SK-N-SH treated with all-trans-retinoic acid at 6 μM for 48 hours (cell line): ENCODE measurements at regions not wholly inside any gene's neighbourhood (a gene's known extent, or its start where the extent isn't known, plus 50 kb on each side); places are given as distances from the start of the nearest gene placed in this dataset.

Experiments
- ATAC-seq: fragments of 200-7000 bp; cut with Tn5 transposase; 3 replicates; pipeline ENCODE4 v1.9.1; 2020; ENCODE audit warnings: mild to moderate bottlenecking, moderate library complexity
- ARNTL ChIP-seq: fragments of 450-650 bp; formaldehyde crosslinking; IDR thresholded peaks from 2 replicates; pipeline ENCODE4 v1.5.0; 2020; ENCODE audit warnings: low read depth, mild to moderate bottlenecking, moderate library complexity, borderline replicate concordance
- BACH2 ChIP-seq: fragments of 250-450 bp; sonication (Bioruptor Pico); IDR thresholded peaks from 2 replicates; pipeline ENCODE4 v1.9.0; 2021; ENCODE audit warnings: mild to moderate bottlenecking, borderline replicate concordance
- CSDC2 ChIP-seq: fragments of 250-450 bp; sonication (Bioruptor Pico); IDR thresholded peaks from 2 replicates; pipeline ENCODE4 v1.5.0; 2020; ENCODE audit warnings: mild to moderate bottlenecking, moderate library complexity
- ESRRG ChIP-seq: fragments of 250-450 bp; sonication (Bioruptor Pico); IDR thresholded peaks from 2 replicates; pipeline ENCODE4 v1.6.1; 2021; ENCODE audit warnings: mild to moderate bottlenecking
- GLIS3 ChIP-seq: fragments of 250-450 bp; sonication (Bioruptor Pico); IDR thresholded peaks from 2 replicates; pipeline ENCODE4 v1.5.0; 2020; ENCODE audit warnings: mild to moderate bottlenecking, moderate library complexity
- ISL1 ChIP-seq: fragments of 250-450 bp; sonication (Bioruptor Pico); IDR thresholded peaks from 2 replicates; pipeline ENCODE4 v2.1.2; 2022; ENCODE audit warnings: mild to moderate bottlenecking, moderate library complexity
- OSR1 ChIP-seq: fragments of 250-450 bp; sonication (Bioruptor Pico); IDR thresholded peaks from 2 replicates; pipeline ENCODE4 v1.8.0; 2022; ENCODE audit warnings: moderate library complexity, mild to moderate bottlenecking, inconsistent platforms
- PATZ1 ChIP-seq: fragments of 250-450 bp; sonication (Bioruptor Pico); IDR thresholded peaks from 2 replicates; pipeline ENCODE4 v1.8.0; 2020; ENCODE audit warnings: mild to moderate bottlenecking, moderate library complexity, borderline replicate concordance
- PPARA ChIP-seq: fragments of 250-450 bp; sonication (Bioruptor Pico); IDR thresholded peaks from 2 replicates; pipeline ENCODE4 v1.5.0; 2020; ENCODE audit warnings: mild to moderate bottlenecking, borderline replicate concordance
- SNAI2 ChIP-seq: fragments of 250-450 bp; sonication (Bioruptor Pico); IDR thresholded peaks from 2 replicates; pipeline ENCODE4 v1.5.0; 2020; ENCODE audit warnings: mild to moderate bottlenecking, moderate library complexity
- TOX ChIP-seq: fragments of 250-450 bp; sonication (Bioruptor Pico); IDR thresholded peaks from 2 replicates; pipeline ENCODE4 v1.8.0; 2021; ENCODE audit warnings: mild to moderate bottlenecking, moderate library complexity, borderline replicate concordance
- TSHZ2 ChIP-seq: fragments of 250-450 bp; sonication (Bioruptor Pico); IDR thresholded peaks from 2 replicates; pipeline ENCODE4 v1.5.0; 2020; ENCODE audit warnings: mild to moderate bottlenecking, moderate library complexity
- ZC3H10 ChIP-seq: fragments of 250-450 bp; sonication (Bioruptor Pico); IDR thresholded peaks from 2 replicates; pipeline ENCODE4 v1.5.1; 2021; ENCODE audit warnings: mild to moderate bottlenecking, moderate library complexity
- ZFP3 ChIP-seq: fragments of 250-450 bp; sonication (Bioruptor Pico); IDR thresholded peaks from 2 replicates; pipeline ENCODE4 v1.5.0; 2020; ENCODE audit warnings: mild to moderate bottlenecking, moderate library complexity
- ZFP30 ChIP-seq: fragments of 450-650 bp; formaldehyde crosslinking; IDR thresholded peaks from 2 replicates; pipeline ENCODE4 v1.5.0; 2022; ENCODE audit warnings: mild to moderate bottlenecking, moderate library complexity
- ZNF565 ChIP-seq: fragments of 450-650 bp; formaldehyde crosslinking; conservative IDR thresholded peaks from 2 replicates; pipeline ENCODE4 v1.5.0; 2020; ENCODE audit warnings: low read depth, mild to moderate bottlenecking, moderate library complexity
- ZNF70 ChIP-seq: fragments of 450-650 bp; formaldehyde crosslinking; IDR thresholded peaks from 2 replicates; pipeline ENCODE4 v1.5.0; 2020; ENCODE audit warnings: mild to moderate bottlenecking, moderate library complexity
- ZNF8 ChIP-seq: fragments of 450-650 bp; formaldehyde crosslinking; IDR thresholded peaks from 2 replicates; pipeline ENCODE4 v1.5.0; 2020; ENCODE audit warnings: mild to moderate bottlenecking, moderate library complexity
- TF ChIP-seq, protein P1 (sequence below): fragments of 250-450 bp; sonication (Bioruptor Pico); IDR thresholded peaks from 2 replicates; pipeline ENCODE4 v1.5.1; 2021; ENCODE audit warnings: mild to moderate bottlenecking, moderate library complexity
- TF ChIP-seq, protein P2 (sequence below): fragments of 250-450 bp; sonication (Bioruptor Pico); IDR thresholded peaks from 2 replicates; pipeline ENCODE4 v1.8.0; 2021; ENCODE audit warnings: low read depth, mild to moderate bottlenecking, moderate library complexity, borderline replicate concordance
- TF ChIP-seq, protein P3 (sequence below): fragments of 250-450 bp; sonication (Bioruptor Pico); IDR thresholded peaks from 2 replicates; pipeline ENCODE4 v1.5.1; 2020; ENCODE audit warnings: low read depth, mild to moderate bottlenecking, moderate library complexity

- ATAC-seq = no peak
- TF ChIP-seq ZFP30 (CRISPR knock-in tag) (no peak), ZNF565 (CRISPR knock-in tag) (no peak), ZNF8 (CRISPR knock-in tag) (no peak), TSHZ2 (CRISPR knock-in tag) (no peak), ISL1 (CRISPR knock-in tag) (no peak), GLIS3 (CRISPR knock-in tag) (no peak), CSDC2 (CRISPR knock-in tag) (no peak), OSR1 (CRISPR knock-in tag) (no peak), PPARA (CRISPR knock-in tag) (no peak), SNAI2 (CRISPR knock-in tag) (no peak), ARNTL (CRISPR knock-in tag) (no peak), PATZ1 (CRISPR knock-in tag) (no peak), ESRRG (CRISPR knock-in tag) (no peak), ZFP3 (CRISPR knock-in tag) (no peak), ZNF70 (CRISPR knock-in tag) (no peak), BACH2 (CRISPR knock-in tag) (no peak), TOX (CRISPR knock-in tag) (no peak)
- TF ChIP-seq, protein P1, sequence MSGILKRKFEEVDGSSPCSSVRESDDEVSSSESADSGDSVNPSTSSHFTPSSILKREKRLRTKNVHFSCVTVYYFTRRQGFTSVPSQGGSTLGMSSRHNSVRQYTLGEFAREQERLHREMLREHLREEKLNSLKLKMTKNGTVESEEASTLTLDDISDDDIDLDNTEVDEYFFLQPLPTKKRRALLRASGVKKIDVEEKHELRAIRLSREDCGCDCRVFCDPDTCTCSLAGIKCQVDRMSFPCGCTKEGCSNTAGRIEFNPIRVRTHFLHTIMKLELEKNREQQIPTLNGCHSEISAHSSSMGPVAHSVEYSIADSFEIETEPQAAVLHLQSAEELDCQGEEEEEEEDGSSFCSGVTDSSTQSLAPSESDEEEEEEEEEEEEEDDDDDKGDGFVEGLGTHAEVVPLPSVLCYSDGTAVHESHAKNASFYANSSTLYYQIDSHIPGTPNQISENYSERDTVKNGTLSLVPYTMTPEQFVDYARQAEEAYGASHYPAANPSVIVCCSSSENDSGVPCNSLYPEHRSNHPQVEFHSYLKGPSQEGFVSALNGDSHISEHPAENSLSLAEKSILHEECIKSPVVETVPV (CRISPR knock-in tag) = no peak
- TF ChIP-seq, protein P2, sequence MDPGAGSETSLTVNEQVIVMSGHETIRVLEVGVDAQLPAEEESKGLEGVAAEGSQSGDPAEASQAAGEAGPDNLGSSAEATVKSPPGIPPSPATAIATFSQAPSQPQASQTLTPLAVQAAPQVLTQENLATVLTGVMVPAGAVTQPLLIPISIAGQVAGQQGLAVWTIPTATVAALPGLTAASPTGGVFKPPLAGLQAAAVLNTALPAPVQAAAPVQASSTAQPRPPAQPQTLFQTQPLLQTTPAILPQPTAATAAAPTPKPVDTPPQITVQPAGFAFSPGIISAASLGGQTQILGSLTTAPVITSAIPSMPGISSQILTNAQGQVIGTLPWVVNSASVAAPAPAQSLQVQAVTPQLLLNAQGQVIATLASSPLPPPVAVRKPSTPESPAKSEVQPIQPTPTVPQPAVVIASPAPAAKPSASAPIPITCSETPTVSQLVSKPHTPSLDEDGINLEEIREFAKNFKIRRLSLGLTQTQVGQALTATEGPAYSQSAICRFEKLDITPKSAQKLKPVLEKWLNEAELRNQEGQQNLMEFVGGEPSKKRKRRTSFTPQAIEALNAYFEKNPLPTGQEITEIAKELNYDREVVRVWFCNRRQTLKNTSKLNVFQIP (CRISPR knock-in tag) = no peak
- TF ChIP-seq, all 23 proteins: peak for 0
Measured at GRCh38 chr10:120372917-120373316, 84.1 kb upstream of the PLPP4 start.

- TF ChIP-seq TOX (CRISPR knock-in tag) = no peak
- TF ChIP-seq GLIS3 (CRISPR knock-in tag) = no peak
- TF ChIP-seq ARNTL (CRISPR knock-in tag) = no peak
- no peak for TF ChIP-seq ZNF70 (CRISPR knock-in tag)
- TF ChIP-seq ZC3H10 = no peak
- no peak for TF ChIP-seq ZFP3 (CRISPR knock-in tag)
- TF ChIP-seq, protein P3, sequence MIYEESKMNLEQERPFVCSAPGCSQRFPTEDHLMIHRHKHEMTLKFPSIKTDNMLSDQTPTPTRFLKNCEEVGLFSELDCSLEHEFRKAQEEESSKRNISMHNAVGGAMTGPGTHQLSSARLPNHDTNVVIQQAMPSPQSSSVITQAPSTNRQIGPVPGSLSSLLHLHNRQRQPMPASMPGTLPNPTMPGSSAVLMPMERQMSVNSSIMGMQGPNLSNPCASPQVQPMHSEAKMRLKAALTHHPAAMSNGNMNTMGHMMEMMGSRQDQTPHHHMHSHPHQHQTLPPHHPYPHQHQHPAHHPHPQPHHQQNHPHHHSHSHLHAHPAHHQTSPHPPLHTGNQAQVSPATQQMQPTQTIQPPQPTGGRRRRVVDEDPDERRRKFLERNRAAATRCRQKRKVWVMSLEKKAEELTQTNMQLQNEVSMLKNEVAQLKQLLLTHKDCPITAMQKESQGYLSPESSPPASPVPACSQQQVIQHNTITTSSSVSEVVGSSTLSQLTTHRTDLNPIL = no peak
- TF ChIP-seq, protein P1 (CRISPR knock-in tag) = no peak
- ATAC-seq = no peak
Measured at GRCh38 chr10:120375666-120376065, 81.4 kb upstream of the PLPP4 start.
